GM12891 (cell line): ENCODE measurements at regions not wholly inside any gene's neighbourhood (a gene's known extent, or its start where the extent isn't known, plus 50 kb on each side); places are given as distances from the start of the nearest gene placed in this dataset.

Experiments
- POLR2A ChIP-seq: IDR thresholded peaks from 2 replicates; pipeline ENCODE4 v1.6.1; 2011; ENCODE audit warnings: low read depth, low read length, control low read depth
- POLR2AphosphoS5 ChIP-seq: IDR thresholded peaks from 2 replicates; pipeline ENCODE4 v1.6.1; 2011; ENCODE audit warnings: low read depth, low read length, control low read depth
- SPI1 ChIP-seq: IDR thresholded peaks from 2 replicates; pipeline ENCODE4 v1.6.1; 2011; ENCODE audit warnings: low read depth, low read length, control low read depth
- TAF1 ChIP-seq: IDR thresholded peaks from 2 replicates; pipeline ENCODE4 v1.6.1; 2011; ENCODE audit warnings: low read depth, low read length, control low read depth

GRCh38 chr5:12354686-12355085, 450.4 kb upstream of the CTNND2 start:
- TF ChIP-seq POLR2AphosphoS5 (no peak), SPI1 (no peak), POLR2A (no peak), TAF1 (no peak)
